ENCODE measurements at regions not wholly inside any gene's neighbourhood (a gene's known extent, or its start where the extent isn't known, plus 50 kb on each side); places are given as distances from the start of the nearest gene placed in this dataset.

DNA sequence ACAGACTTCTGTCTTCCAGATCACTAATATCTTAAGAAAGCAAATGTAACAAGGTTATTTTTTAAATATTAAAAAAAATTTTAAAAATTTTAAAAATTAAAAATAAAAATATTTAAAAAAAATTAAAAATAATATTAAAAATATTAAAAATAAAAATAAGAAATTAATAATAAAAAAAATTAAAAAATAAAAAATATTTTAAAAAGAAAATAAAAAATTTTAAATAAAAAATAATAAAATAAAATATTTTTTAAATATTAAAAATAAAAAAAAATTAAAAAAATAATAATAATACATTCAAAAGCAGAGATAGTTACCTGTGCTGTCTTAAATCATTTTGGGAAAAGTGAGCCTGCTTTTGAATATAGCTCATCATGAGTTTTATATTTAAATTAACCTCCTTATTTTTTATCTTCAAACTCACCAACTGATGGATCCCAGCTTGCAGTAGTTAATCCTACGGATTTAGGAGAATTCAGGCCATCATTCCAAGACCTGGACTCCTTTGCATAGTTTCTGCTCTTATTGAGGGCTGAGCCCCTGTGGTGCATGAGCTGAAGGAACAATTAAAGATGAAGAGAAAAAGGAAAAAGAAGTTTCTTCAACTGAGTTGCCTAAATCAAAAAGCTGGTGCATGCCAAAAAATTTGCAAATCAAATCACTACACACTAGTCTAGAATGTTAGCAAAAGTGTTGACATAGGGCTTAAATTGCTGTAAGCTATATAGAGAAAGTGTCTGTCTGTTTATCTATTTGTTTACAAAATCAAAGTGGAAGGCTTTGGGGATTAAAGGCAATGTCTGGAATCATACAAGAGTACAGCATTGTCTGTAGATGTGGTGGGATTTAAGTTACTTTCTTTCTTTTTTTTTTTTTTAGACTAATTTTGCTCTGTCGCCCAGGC lies 50.5 kb upstream of the ZNF438 start:
- TF ChIP-seq EP300 (IDR thresholded peaks at IDR 0.05) = no peak
- TF ChIP-seq, protein P1, sequence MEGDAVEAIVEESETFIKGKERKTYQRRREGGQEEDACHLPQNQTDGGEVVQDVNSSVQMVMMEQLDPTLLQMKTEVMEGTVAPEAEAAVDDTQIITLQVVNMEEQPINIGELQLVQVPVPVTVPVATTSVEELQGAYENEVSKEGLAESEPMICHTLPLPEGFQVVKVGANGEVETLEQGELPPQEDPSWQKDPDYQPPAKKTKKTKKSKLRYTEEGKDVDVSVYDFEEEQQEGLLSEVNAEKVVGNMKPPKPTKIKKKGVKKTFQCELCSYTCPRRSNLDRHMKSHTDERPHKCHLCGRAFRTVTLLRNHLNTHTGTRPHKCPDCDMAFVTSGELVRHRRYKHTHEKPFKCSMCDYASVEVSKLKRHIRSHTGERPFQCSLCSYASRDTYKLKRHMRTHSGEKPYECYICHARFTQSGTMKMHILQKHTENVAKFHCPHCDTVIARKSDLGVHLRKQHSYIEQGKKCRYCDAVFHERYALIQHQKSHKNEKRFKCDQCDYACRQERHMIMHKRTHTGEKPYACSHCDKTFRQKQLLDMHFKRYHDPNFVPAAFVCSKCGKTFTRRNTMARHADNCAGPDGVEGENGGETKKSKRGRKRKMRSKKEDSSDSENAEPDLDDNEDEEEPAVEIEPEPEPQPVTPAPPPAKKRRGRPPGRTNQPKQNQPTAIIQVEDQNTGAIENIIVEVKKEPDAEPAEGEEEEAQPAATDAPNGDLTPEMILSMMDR (IDR thresholded peaks at IDR 0.05) = no peak
- TF ChIP-seq POLR2A (IDR thresholded peaks at IDR 0.05) = no peak
